OCI-LY3 (cell line): ENCODE measurements at regions not wholly inside any gene's neighbourhood (a gene's known extent, or its start where the extent isn't known, plus 50 kb on each side); places are given as distances from the start of the nearest gene placed in this dataset.

ENCODE experiments used
- H2AFZ ChIP-seq: fragments of 200-600, 300-600 bp; shearing (Covaris generic); 2 replicates; pipeline ENCODE4 v1.6.0; 2014; ENCODE audit warnings: antibody characterized with exemption, low read depth, low read length
- H3K27ac ChIP-seq: fragments of 200-600, 300-600 bp; sonication (generic); 2 replicates; pipeline ENCODE4 v1.5.1; 2014; ENCODE audit warnings: mild to moderate bottlenecking, low read length, moderate library complexity, mixed read lengths
- H3K27me3 ChIP-seq: fragments of 200-600, 300-600 bp; sonication (generic); 2 replicates; pipeline ENCODE4 v1.6.1; 2014; ENCODE audit warnings: low read depth, low read length, mixed read lengths
- H3K36me3 ChIP-seq: fragments of 200-600, 300-600 bp; sonication (generic); replicated peaks from 2 replicates; pipeline ENCODE3; 2014; ENCODE audit warnings: low read depth, low read length, mixed read lengths
- H3K4me1 ChIP-seq: fragments of 300-600, 200-600 bp; sonication (generic); 2 replicates; pipeline ENCODE4 v1.6.1; 2014; ENCODE audit warnings: low read length, mixed read lengths
- H3K4me2 ChIP-seq: fragments of 200-600, 300-600 bp; sonication (generic); 2 replicates; pipeline ENCODE4 v1.6.1; 2014; ENCODE audit warnings: low read length, mixed read lengths
- H3K4me3 ChIP-seq: fragments of 300-600, 200-600 bp; sonication (generic); 2 replicates; pipeline ENCODE4 v1.5.1; 2014; ENCODE audit warnings: antibody characterized with exemption, mild to moderate bottlenecking, low read length, moderate library complexity
- H3K79me2 ChIP-seq: fragments of 300-600, 200-600 bp; shearing (Covaris generic); 2 replicates; pipeline ENCODE4 v1.6.1; 2014; ENCODE audit warnings: mild to moderate bottlenecking, low read length, mixed read lengths
- H3K9ac ChIP-seq: fragments of 300-600, 200-600 bp; shearing (Covaris generic); 2 replicates; pipeline ENCODE4 v1.6.0; 2014; ENCODE audit warnings: mild to moderate bottlenecking, low read length, moderate library complexity
- H3K9me3 ChIP-seq: fragments of 200-600, 300-600 bp; shearing (Covaris generic); 2 replicates; pipeline ENCODE4 v1.6.1; 2014; ENCODE audit warnings: low read length, mixed read lengths; ENCODE audit not compliant: insufficient read depth
- H4K20me1 ChIP-seq: fragments of 200-600, 300-600 bp; sonication (generic); 2 replicates; pipeline ENCODE4 v1.6.1; 2016; ENCODE audit warnings: low read length, mixed read lengths; ENCODE audit not compliant: insufficient read depth
- CTCF ChIP-seq: fragments of 200-600, 300-600 bp; sonication (generic); IDR thresholded peaks from 2 replicates; pipeline ENCODE4 v1.5.1; 2014; ENCODE audit warnings: antibody characterized with exemption, low read length, low read depth
- EZH2phosphoT487 ChIP-seq: fragments of 200-600 bp; shearing (Covaris generic); IDR thresholded peaks from 2 replicates; pipeline ENCODE4 v1.6.1; 2018; ENCODE audit warnings: antibody characterized with exemption, mixed run types, low read depth

GRCh38 chr2:83900862-83901261, 558.2 kb downstream of the SUCLG1 start:
- Histone ChIP-seq H2AFZ (no peak overlapping the region), H3K4me3 (no peak overlapping the region), H3K79me2 (no peaks in the 10 kb centered on the region), H3K27me3 (no peaks in the 10 kb centered on the region), H3K27ac (no peak overlapping the region), H3K36me3 (no peaks in the 10 kb centered on the region), H3K4me1 (no peaks in the 10 kb centered on the region), H4K20me1 (no peaks in the 10 kb centered on the region), H3K9ac (no peak overlapping the region), H3K9me3 (no peaks in the 10 kb centered on the region), H3K4me2 (no peak overlapping the region)
- TF ChIP-seq EZH2phosphoT487 (no peak), CTCF (no peak)

DNA sequence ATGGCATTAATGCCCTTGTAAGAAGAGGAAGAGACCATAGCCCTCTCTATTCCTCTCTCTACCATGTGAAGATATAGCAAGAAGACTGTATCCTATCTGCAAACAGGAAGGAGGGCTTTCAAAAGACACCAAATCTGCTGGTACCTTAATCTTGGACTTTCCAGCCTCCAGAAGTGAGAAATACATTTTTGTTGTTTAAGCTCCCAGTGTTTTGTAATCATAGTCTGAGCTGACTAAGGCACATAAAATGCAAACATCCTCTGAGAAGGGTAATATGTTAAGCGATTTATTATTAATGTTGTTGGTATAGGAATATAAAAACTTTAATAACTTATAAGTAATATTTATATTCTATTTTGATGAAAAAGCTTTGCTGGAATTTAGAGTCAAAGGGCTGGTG, 559.8 kb downstream of the SUCLG1 start:
- Histone ChIP-seq H3K36me3 (no peaks in the 10 kb centered on the region), H3K9me3 (no peaks in the 10 kb centered on the region), H3K27ac (no peak overlapping the region), H3K9ac (no peak overlapping the region), H3K4me2 (no peak overlapping the region), H4K20me1 (no peaks in the 10 kb centered on the region), H3K27me3 (no peaks in the 10 kb centered on the region), H2AFZ (no peak overlapping the region), H3K4me3 (no peak overlapping the region), H3K79me2 (no peaks in the 10 kb centered on the region), H3K4me1 (no peaks in the 10 kb centered on the region)
- TF ChIP-seq CTCF: no peak
- TF ChIP-seq EZH2phosphoT487: no peak

DNA sequence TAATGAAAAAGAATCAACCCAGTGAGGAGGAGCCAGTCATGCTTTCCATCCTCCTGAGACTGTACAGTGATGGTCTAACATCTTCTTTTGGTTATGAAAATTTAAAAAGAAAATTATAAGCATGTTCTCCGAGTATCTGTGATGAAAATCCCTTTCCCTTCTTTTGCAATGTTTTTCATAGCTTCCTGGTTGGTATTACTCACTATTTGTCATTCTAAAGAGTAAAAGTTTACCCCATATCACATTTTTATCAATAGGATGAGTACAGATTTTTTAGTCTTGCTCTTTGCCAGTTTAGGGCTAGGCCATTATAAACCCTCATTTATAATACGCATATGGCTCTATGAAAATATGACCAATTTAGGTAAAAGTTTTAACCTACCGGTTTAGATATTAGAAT, 564.1 kb downstream of the SUCLG1 start:
- Histone ChIP-seq H4K20me1 (no peaks in the 10 kb centered on the region), H3K27ac (no peak overlapping the region), H2AFZ (no peak overlapping the region), H3K4me1 (no peaks in the 10 kb centered on the region), H3K27me3 (no peaks in the 10 kb centered on the region), H3K79me2 (no peaks in the 10 kb centered on the region), H3K9ac (no peak overlapping the region), H3K4me2 (no peak overlapping the region), H3K36me3 (no peaks in the 10 kb centered on the region), H3K9me3 (no peaks in the 10 kb centered on the region), H3K4me3 (no peak overlapping the region)
- TF ChIP-seq CTCF (no peak), EZH2phosphoT487 (no peak)

- no peaks in the 10 kb centered on the region for H3K9me3 ChIP-seq
- H3K4me3 ChIP-seq: no peak overlapping the region
- H3K9ac ChIP-seq: no peak overlapping the region
- H3K4me2 ChIP-seq: no peak overlapping the region
- H3K79me2 ChIP-seq: no peaks in the 10 kb centered on the region
- no peaks in the 10 kb centered on the region for H4K20me1 ChIP-seq
- H3K36me3 ChIP-seq: no peaks in the 10 kb centered on the region
- H3K27ac ChIP-seq: no peak overlapping the region
- no peaks in the 10 kb centered on the region for H3K4me1 ChIP-seq
- H3K27me3 ChIP-seq: no peaks in the 10 kb centered on the region
- TF ChIP-seq EZH2phosphoT487 (no peak), CTCF (no peak)
- no peak overlapping the region for H2AFZ ChIP-seq
These were observed 571.3 kb downstream of the SUCLG1 start for GRCh38 chr2:83887757-83888156.
